ENCODE measurements at regions not wholly inside any gene's neighbourhood (a gene's known extent, or its start where the extent isn't known, plus 50 kb on each side); places are given as distances from the start of the nearest gene placed in this dataset.
"Not testable (repeated sequence)": the region's sequence is repeated elsewhere in the genome, so short reads cannot be mapped to it uniquely, and the experiment has no call there.

DNA sequence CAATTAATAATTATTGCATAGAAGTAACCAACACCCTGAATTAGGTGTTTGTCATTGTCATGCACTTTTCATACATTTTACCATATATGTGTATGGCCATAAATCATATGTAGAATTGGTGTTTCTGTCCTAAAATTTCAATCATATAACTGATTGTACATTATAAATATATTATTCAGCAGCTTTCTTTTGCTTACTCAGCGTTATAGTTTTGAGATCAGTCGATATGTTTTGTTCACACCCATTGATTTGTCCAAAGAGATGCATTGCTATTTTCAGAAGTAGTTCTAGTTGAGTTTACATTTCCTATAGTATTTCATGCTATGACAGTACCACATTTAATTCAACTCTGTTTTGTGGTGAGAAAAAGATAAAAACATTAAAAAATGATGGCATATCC, 50.5 kb upstream of the PARP4 start:
- in situ Hi-C loops (cut with MboI; ENCODE audit: low sequenced_read_pairs) = no loop called here

DNA sequence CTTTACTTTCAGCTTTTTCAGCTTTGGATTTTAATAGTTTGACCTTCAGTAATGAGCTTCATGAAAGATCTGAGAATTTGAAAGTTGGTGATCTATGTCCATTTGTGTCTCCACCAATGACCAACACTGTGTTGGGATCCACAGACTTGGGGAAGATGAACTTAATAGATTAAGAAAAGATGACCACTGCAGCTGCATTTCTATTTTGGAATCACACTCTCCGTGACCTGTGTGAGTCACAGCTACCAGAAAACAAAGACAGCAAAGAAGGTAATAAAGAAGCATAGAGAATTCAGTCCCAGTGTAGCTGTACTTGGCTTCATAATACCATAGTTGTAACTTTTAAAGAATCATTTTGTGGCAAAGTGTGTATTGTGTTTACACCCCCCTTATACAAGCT, 51.4 kb upstream of the PARP4 start:
- in situ Hi-C loops (cut with MboI; ENCODE audit: low sequenced_read_pairs) = not testable (repeated sequence)

DNA sequence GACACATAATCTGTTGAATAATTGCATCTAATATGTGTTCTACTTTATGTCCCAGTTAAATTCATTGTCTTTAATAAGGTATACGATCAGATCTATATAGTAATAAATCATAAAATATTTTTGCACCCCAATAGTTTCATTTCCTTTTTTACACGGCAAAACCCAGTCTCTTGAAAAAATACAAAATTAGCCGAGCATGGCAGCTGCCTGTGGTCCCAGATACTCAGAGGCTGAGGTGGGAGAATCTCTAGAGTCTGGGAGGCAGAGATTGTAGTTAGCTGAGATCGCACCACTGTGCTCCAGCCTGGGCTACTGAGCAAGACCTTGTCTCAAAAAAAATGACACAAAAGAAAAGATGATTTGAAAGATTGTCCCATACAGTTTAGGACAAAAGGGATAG, 52.3 kb upstream of the PARP4 start:
- in situ Hi-C loops (cut with MboI; ENCODE audit: low sequenced_read_pairs) = no loop called here

DNA sequence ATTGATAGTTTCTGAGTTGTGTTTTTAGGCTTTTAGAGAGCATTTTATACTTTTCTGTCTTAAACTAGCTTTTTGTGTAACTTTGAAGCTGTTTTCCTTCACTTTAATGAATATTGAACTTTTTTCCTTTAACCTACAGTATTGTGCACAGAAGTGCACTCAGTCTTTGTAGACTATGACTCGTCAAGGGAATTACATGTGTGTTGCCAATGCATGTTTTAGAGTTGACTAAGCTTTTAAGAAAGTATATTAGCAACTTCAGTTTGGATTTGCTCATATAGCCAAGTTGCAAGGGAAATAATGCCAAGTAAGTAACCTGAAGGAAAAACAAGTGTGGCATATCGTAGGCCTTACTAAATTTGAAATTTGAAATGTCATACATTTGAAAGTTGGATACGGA, 55.0 kb upstream of the PARP4 start:
- in situ Hi-C loops (cut with MboI; ENCODE audit: low sequenced_read_pairs) = not testable (repeated sequence)

DNA sequence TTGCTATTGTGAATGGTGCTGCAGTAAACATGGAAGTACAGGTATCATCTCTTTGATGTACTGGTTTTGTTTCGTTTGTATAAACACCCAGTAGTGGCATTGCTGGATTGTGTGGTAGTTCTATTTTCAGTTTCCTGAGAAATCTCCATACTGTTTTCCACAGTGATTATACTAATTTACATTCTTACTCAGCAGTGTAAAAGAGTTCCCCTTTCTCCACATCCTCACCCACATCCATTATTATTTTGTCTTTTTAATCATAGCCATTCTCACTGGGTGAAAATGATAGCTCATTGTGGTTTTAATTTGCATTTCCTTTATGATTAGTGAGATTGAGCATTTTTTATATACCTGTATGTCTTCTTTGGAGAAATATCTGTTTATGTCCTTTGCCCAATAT, 62.3 kb upstream of the PARP4 start:
- in situ Hi-C loops (cut with MboI; ENCODE audit: low sequenced_read_pairs) = loop anchor here (25.0 kb wide), 1 partner anchor 387 kb away; no protein-coding TSS in a partner anchor

DNA sequence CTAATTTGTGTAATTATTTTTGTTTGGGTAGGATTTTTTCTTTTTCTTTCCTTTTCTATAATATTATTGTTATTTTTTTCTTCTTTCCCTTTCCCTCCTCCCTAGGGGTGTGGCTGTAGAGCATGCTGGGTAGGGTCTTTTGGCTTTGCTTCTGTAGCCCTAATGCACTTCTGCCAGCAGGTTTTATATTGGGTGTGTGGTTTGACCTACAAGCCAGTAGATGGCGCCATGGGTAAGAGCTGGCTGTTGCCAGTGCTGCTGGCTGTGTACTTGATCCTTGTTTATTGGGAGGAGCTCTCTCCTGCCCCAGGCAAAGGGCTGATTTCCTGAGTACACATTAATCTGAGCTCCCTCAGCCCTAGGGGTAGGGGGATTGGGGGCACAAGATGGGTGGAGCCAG, 67.7 kb upstream of the PARP4 start:
- in situ Hi-C loops (cut with MboI; ENCODE audit: low sequenced_read_pairs) = loop anchor here (25.0 kb wide), 1 partner anchor 382 kb away; no protein-coding TSS in a partner anchor

DNA sequence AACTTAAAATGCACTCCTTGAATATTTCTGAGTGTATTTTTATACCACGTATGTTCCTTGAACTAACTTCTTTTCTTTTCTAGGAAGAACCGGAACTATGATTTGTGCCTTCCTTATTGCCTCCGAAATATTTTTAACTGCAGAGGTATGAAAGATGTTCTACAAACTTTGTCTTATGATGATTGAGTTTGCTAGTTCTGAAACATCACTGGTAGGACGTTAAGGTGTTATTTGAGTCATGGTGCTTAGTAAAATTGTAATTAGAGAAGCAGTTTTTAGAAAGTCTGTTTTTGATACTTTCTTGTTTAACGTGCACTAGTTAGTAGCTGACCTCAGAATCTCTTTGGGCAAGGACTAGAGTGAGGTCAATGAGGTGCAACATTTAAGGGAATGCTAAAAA, 69.0 kb upstream of the PARP4 start:
- in situ Hi-C loops (cut with MboI; ENCODE audit: low sequenced_read_pairs) = loop anchor here (25.0 kb wide), 1 partner anchor 381 kb away; no protein-coding TSS in a partner anchor

DNA sequence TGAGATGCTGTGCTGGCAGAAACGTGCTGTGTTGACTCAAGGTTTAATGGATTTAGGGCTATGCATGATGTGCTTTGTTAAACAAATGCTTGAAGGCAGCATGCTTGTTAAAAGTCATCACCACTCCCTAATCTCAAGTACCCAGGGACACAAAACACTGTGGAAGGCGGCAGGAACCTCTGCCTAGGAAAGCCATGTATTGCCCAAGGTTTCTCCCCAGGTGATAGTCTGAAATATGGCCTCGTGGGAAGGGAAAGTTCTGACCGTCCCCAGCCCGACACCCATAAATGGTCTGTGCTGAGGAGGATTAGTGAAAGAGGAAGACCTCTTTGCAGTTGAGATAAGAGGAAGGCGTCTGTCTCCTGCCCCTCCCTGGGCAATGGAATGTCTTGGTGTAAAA, 79.1 kb upstream of the PARP4 start:
- in situ Hi-C loops (cut with MboI; ENCODE audit: low sequenced_read_pairs) = loop anchor here (25.0 kb wide), 1 partner anchor 371 kb away; no protein-coding TSS in a partner anchor

DNA sequence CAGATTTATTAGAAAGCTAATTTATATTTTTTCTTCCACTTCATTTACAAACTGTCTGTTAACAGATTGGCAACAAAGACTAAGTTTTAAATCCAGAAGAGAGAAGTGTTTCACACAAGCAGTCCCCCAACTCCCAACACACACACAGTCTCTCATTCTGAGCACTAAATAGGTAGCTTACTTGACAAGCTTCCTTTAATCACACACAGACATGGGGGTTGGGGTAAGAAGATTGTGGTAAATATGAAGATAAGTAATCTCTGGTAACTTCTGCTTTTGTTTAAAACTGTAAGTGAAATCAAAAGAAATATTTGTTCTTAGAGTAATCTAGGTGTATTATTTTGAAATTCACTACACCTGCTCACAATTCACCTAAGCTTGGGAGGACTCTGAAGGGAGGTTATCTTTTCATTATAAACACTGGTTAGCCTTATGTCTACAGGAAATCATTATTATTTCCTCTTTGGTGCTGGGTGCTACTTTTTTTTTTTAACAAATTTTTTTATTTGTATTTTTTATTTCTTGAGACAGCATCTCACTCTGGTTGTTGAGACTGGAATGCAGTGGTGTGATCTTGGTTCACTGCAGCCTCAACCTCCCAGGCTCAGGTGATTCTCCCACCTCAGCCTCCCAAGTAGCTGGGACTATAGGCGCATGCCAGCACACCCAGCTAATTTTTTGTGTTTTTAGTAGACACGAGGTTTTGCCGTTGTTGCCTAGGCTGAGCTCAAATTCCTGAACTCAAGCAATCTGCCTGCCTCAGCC, 82.1 kb upstream of the ATP12A start:
- in situ Hi-C loops (cut with MboI; ENCODE audit: low sequenced_read_pairs) = loop anchor here (25.0 kb wide), 1 partner anchor 364 kb away; no protein-coding TSS in a partner anchor

DNA sequence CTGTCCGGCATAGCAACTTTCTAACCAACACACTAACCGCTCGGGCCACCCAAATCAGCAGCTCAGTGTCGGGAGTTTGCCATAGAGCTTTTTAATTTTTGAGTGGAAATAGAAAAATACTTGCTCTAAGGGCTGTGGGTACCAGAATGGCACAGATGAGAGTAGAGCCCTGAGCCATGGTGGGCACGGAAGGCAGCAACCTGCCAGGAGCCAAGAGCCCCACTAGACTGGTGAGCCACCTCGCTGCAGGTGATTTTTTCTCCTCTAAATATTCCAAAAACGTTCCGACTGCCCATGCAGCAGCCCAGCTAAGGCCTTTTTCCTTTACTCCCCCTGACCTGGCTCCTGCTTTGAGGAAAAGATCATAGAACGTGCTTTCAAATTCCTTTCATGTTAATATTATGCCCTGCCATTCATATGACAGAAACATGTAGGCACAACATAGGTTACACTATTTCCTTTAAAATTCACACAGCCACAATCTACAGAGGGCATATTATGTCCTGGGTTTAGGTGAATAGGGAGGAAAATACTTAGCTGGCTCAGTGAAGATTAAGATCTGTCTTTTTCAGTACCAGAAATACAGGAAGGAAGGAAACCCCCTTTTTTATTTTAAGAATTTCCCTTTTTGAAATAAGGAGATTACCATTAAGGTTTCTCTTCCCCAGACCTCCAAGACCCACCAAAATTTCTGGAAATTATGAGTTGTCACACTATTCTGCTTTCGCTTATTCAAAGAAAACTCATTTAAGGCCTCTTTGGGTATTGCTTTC, 81.0 kb upstream of the ATP12A start:
- in situ Hi-C loops (cut with MboI; ENCODE audit: low sequenced_read_pairs) = loop anchor here (25.0 kb wide), 1 partner anchor 363 kb away; no protein-coding TSS in a partner anchor

DNA sequence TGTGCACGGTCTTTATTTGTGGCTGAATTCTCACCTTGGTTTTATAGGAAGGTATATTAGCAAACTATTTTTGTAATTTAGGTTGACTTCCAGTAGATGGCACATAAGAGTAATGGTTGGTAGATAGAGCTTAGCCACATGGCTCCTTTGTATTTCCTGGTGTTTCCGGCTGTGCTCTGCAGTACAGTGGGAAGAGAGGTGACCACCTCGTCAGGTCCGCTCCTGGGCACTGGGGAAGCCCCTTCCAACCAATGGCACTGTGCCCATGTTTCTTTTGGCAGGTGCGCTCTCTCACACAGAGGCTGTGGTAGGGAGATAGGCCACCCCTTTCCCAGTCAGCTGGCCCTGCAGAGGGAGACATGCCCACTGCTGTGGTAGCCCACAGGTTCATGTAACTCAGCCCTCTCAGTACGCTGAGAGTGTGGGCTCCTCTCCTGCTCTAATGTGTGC, 74.3 kb upstream of the ATP12A start:
- in situ Hi-C loops (cut with MboI; ENCODE audit: low sequenced_read_pairs) = no loop called here

DNA sequence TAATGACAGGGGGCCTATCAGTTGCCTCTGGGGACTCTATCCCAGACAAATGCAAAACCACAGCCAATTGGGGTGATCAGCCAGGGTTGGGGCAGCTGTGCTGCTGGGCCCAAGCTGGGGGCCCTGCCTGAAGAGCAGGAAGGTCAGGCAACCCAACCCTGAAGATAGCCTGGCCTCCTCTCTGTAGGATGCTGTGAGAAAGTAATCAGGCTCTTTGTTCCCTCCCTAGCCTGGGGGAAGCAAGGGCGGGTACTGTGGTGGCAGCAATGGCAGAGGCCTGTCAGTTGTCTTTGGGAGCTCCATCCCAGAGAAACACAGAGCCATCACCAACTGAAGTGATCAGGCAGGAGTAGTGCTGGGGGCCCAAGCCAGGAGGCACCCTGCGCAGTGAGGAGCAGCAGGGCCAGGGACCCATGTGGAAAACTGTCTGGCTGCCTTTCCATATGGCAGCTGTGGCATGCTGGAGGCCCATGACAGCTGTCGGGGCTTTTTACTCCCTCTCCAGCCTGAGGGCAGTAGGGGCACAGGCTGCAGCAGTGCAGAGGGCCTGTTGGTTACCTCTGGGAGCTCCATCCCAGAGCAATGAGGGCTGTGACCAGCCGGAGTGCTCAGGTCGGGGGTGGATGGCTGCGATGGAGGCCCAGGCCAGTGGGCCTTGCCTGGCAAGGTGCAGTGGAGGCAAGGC, 73.6 kb upstream of the ATP12A start:
- in situ Hi-C loops (cut with MboI; ENCODE audit: low sequenced_read_pairs) = no loop called here

DNA sequence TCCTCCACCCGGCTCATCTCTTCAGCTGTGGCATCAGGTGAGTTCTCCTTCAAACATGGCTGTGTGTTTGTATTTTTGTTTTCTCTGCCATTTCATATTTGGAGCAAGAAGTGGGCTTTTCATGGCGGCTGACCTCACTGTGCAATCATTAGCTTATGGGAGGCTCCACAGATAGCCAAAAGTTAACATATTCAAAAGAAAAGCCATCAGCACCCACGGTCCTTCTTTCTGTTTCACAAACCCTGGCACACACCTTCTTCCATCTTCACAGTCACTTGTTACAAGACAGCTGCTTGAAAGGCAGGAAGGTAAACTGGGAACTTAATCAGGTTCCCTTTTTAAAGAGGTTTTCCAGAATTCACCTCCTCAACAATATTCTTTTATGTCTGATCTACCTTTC, 69.3 kb upstream of the ATP12A start:
- in situ Hi-C loops (cut with MboI; ENCODE audit: low sequenced_read_pairs) = no loop called here

DNA sequence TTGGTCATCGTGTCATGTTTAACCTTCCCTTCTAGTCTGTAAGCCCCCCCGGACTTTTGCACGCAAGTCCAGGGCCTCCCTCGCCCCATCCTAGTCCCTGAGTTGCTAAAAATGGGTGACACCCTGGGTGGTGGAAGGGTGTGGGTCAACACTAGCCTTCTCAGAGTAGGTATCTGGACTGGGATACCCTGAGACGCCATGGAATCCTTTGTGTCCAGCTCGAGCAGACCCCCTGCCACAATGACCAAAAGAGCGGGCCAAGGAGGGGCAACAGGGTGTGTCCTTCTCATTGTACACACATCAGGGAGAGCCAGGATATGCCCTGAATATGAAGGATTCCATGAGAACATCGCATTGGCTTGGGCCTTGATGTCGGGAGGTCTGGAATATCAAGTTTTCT, 67.5 kb upstream of the ATP12A start:
- in situ Hi-C loops (cut with MboI; ENCODE audit: low sequenced_read_pairs) = no loop called here

DNA sequence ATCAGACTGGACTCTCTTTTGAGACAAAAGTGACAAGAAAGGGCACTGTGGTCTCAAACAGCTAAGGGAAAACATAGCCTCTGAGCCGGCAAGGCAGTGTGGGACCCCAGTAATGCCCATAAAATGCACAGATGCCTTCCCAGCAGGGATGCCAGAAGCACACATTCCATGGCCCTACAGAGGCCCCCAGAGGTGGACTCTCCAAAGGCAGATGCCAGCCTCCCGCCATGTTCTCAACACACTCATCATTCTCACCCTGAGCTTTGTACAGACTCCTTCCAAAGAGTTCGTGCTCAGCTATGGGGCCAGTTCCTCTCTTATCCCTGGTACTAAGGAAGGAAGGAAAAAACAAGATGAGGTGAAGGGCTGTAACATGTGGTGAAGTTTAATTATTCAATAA, 67.1 kb upstream of the ATP12A start:
- in situ Hi-C loops (cut with MboI; ENCODE audit: low sequenced_read_pairs) = no loop called here

DNA sequence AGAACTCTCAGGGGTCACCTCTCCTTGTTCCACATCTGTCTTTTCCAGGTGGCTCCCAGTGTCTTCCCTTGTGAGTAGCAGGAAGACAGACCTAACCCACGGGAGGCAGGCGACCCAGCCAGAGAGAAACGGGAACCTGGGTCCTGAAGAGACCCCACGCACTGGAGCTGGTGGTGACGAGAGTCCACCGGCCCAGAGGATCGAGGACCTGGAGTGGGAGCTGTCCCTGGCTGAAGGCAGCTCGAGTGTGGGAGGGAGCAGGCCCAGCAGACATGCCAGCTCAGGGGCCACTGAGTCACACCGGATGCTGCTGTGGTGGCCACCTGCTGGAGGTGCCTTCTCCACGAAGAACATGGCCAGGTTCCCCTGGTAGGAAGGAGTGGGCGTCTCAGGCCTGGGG, 66.5 kb upstream of the ATP12A start:
- in situ Hi-C loops (cut with MboI; ENCODE audit: low sequenced_read_pairs) = no loop called here

DNA sequence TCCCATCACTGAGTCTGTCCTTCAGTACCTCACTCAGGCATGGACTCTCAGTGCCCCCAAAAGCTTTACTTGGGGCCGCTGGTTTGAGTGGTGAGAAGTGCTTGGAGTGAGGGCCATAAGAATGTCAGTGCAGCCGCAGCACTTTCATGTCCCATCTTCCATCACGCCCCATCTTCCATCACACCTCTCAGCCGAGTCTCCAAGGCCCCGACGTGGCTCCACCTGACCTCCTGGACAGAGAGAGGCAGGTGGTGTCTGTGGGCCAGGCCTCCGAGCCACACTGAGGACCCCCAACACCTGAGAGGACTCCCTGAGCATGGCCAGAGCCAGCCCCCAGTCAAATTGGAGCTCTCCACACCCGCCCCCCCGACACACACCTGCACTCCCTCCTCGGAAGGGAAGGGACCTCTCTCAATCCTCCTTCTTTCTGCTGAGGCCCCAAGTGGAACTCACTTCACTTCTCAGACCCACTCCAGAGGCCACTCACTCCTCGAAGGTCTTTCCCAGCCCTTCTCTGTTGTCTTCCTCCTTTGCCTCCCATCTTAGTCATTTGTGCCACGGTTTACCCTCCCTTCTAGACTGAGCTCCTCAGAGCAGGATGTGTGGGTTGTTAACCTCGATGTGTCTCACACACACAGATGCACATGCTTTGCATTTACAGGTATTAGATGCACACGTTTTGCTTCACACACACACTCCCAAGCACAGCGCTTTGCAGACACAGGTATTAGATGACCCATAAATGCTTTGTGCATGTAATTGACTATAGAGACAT, 65.7 kb upstream of the ATP12A start:
- in situ Hi-C loops (cut with MboI; ENCODE audit: low sequenced_read_pairs) = no loop called here

DNA sequence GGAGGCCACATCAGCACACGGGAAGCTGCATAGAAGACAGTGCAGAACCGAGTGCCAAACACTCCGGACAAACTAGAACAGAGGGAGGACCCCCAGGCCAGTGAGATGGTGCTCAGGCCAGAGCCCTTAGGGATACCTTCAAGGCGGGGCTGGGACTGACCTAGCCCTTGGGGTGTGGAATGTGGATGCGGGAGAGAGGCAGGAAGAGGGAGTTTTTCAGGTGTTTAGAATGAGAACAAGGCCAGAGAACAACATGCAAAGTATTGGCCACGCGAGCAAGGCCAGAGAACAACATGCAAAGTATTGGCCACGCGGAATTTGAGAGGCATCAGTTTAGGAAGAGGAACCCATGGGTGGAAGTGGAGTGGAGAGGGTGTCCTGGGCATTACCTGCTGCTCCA, 65.1 kb upstream of the ATP12A start:
- in situ Hi-C loops (cut with MboI; ENCODE audit: low sequenced_read_pairs) = no loop called here

DNA sequence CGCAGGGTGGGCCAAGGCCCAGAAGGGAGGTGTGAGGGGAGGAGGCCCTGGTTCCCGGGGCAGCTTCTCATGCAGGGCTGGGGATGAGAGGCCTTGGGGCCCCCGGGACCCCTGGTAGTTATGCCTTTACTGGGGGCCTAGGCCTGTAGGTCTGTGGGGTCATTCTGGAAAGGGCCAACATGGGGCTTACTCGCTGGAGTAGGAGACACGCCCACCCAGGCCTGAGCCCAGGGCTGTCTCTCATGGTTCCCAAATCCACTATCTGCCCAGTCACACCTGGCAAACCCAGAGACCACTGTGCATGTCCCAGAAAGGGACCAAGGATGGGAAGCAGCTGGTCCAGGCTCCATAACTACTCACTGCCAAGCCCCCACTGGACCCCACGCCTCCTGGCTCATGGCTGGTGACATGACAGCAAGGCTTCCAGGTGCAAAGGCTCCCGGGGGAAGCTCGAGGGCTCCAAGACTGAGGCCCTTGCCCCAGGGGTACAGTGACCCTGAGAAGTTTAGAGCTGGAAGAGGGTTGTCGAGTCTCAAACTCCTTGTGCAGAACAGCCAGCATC, 64.2 kb upstream of the ATP12A start:
- in situ Hi-C loops (cut with MboI; ENCODE audit: low sequenced_read_pairs) = no loop called here

DNA sequence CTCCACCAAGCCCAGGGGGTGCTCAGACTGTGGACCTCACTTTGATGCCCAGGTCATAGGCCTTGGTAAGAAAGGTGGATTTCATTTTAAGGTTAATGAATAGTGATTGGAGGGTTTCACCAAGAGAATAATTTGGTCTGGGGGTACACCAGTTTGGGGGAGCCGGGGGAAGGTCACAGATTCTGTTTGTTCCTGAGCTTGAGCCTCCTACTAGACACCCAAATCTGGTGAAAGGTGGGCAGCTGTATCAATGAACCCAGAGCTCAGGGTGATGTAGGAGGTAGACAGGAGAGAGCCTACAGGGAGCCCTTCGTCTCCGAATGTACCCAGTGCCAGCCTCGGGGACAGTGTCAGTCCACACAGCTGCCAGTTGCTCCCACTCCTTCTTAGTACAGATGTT, 63.7 kb upstream of the ATP12A start:
- in situ Hi-C loops (cut with MboI; ENCODE audit: low sequenced_read_pairs) = no loop called here
